CD4-positive, CD25-positive, alpha-beta regulatory T cell (primary cell): ENCODE measurements at regions not wholly inside any gene's neighbourhood (a gene's known extent, or its start where the extent isn't known, plus 50 kb on each side); places are given as distances from the start of the nearest gene placed in this dataset.
A peak's percentile ranks its signal among the peaks of the same experiment; 100 is the strongest.

Experiments
- ATAC-seq, 2 donors: fragments of 150-1000 bp; cut with Tn5 transposase; one replicate each; pipeline ENCODE4 v1.10.0; 2021; ENCODE audit warnings: low read depth in 2 of 2, moderate number of reproducible peaks in 2 of 2, moderate library complexity in 1 of 2
- DNase-seq, 3 donors: peaks; one replicate each; pipeline versions ENCODE4 v3.0.0 to v3.0.0-alpha.2; 2012 to 2022; ENCODE audit warnings: mixed read lengths in 1 of 3
- H3K27ac ChIP-seq: one replicate; pipeline ENCODE4 v1.7.0; 2013; ENCODE audit warnings: mild to moderate bottlenecking, low read length; ENCODE audit not compliant: insufficient read depth, poor library complexity, severe bottlenecking
- H3K27me3 ChIP-seq: one replicate; pipeline ENCODE4 v1.7.0; 2013; ENCODE audit warnings: low read length; ENCODE audit not compliant: control insufficient read depth, insufficient read depth
- H3K36me3 ChIP-seq: one replicate; pipeline ENCODE4 v1.7.0; 2013; ENCODE audit warnings: mild to moderate bottlenecking, low read length, moderate library complexity; ENCODE audit not compliant: control insufficient read depth, insufficient read depth
- H3K4me1 ChIP-seq: 2 replicates; pipeline ENCODE4 v1.7.0; 2013; ENCODE audit warnings: mild to moderate bottlenecking, low read length; ENCODE audit not compliant: insufficient read depth, control insufficient read depth, poor library complexity, severe bottlenecking
- H3K4me3 ChIP-seq: one replicate; pipeline ENCODE4 v1.7.0; 2013; ENCODE audit warnings: low read depth, mild to moderate bottlenecking, low read length, moderate library complexity
- H3K9me3 ChIP-seq, 2 experiments: 1 replicate in 1 of 2; 2 replicates in 1 of 2; pipeline ENCODE4 v1.7.0; 2013; ENCODE audit warnings: low read length in 2 of 2, mild to moderate bottlenecking in 1 of 2, moderate library complexity in 1 of 2; ENCODE audit not compliant: control insufficient read depth in 2 of 2
- H3K27ac Mint-ChIP-seq, 3 donors: one replicate each; pipeline ENCODE4 v1.8.0; 2020 to 2022; ENCODE audit warnings: mild to moderate bottlenecking in 3 of 3, mixed read lengths in 3 of 3, moderate library complexity in 2 of 3
- H3K27me3 Mint-ChIP-seq: one replicate; pipeline ENCODE4 v1.8.0; 2022; ENCODE audit warnings: mild to moderate bottlenecking, mixed read lengths
- H3K36me3 Mint-ChIP-seq: one replicate; pipeline ENCODE4 v1.8.0; 2020; ENCODE audit warnings: mixed read lengths
- H3K4me1 Mint-ChIP-seq, 4 donors: one replicate each; pipeline ENCODE4 v1.8.0; 2020 to 2022; ENCODE audit warnings: mixed read lengths in 4 of 4, mild to moderate bottlenecking in 1 of 4
- H3K4me3 Mint-ChIP-seq, 4 donors: one replicate each; pipeline ENCODE4 v1.8.0; 2020 to 2022; ENCODE audit warnings: mild to moderate bottlenecking in 4 of 4, mixed read lengths in 4 of 4, moderate library complexity in 3 of 4
- H3K9me3 Mint-ChIP-seq, 7 donors: one replicate each; pipeline ENCODE4 v1.8.0; 2020 to 2022; ENCODE audit warnings: mixed read lengths in 7 of 7, mild to moderate bottlenecking in 3 of 7, moderate library complexity in 2 of 7

DNA sequence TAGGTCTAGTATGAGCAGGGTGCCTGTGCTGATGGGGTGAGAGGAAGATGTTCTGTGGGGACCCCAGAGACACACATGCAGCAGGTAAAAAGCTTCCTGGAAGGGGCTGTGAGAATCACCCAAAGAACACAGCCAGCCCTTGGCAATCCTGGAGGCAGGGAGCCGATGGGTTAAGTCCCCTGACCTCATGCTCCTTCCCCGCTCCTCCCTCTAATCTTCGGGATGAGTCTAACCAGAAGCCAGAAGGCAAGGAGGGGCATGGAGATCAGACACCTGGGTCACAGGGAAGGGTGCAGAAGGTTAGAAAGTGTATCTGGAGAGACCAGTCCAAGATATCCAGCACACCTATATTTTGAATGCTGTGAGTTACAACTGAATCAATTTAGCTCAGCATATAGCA is 274.1 kb upstream of the PAPPA start:
- no peak overlapping the region for H3K27ac Mint-ChIP-seq
- no peak overlapping the region for H3K27ac ChIP-seq
- DNase-seq (no peak), ATAC-seq (no peak)
- no peaks in the 10 kb centered on the region for H3K4me1 Mint-ChIP-seq
- H3K4me1 ChIP-seq = no peaks in the 10 kb centered on the region
- H3K4me3 ChIP-seq = no peak overlapping the region
- H3K36me3 Mint-ChIP-seq = no peaks in the 10 kb centered on the region
- no peaks in the 10 kb centered on the region for H3K36me3 ChIP-seq
- no peaks in the 10 kb centered on the region for H3K27me3 Mint-ChIP-seq
- no peaks in the 10 kb centered on the region for H3K27me3 ChIP-seq
- peaks cover 0 to 5% (median 2%) of the 10 kb centered on the region in 7 donors for H3K9me3 Mint-ChIP-seq
- H3K9me3 ChIP-seq = no peaks in the 10 kb centered on the region
- H3K4me3 Mint-ChIP-seq = no peak overlapping the region

DNA sequence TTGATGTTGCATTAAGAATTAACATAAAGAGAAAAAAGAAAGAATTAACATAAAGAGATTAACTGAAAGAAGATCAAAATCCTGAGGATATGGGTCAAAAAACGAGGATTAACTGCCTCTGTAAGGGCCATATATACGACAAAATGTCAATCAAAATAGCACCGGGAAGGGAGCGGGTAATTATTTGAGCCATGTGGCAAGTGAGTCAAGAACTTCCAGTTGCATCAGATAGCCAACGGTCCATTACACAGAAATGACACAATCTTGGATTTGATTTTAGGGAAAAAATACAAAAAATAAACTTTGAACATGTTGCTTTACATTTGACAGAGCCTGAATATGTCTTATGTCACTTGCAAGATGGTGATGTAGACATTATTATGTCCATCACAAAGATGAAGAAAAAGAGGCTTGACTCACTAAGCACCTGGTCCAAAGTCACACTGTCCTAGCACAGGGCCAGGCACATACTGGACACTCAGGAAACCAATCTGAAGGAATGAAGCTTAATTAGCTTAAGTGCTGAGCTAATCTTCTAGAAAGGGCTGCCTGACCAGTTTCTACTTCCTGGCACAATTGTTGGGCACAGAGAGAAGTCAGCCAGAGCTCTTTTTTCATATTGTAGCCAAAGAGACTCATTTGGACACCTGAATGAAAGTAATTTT is 273.2 kb upstream of the PAPPA start:
- Histone ChIP-seq H3K27me3 (no peaks in the 10 kb centered on the region), H3K36me3 (no peaks in the 10 kb centered on the region), H3K9me3 (no peaks in the 10 kb centered on the region), H3K4me3 (no peak overlapping the region), H3K27ac (no peak overlapping the region), H3K4me1 (no peaks in the 10 kb centered on the region)
- Mint-ChIP-seq H3K4me3 (peak overlapping the region in 1 of 4 donors; percentile 15), H3K36me3 (no peaks in the 10 kb centered on the region), H3K27me3 (no peaks in the 10 kb centered on the region), H3K4me1 (no peaks in the 10 kb centered on the region), H3K9me3 (peaks cover 0 to 5% (median 2%) of the 10 kb centered on the region in 7 donors), H3K27ac (no peak overlapping the region)
- DNase-seq (no peak), ATAC-seq (no peak)

- H3K36me3 Mint-ChIP-seq = no peaks in the 10 kb centered on the region
- ATAC-seq = no peak
- peaks cover 0 to 4% (median 0%) of the 10 kb centered on the region in 7 donors for H3K9me3 Mint-ChIP-seq
Measured at GRCh38 chr9:115882911-115883310, 270.7 kb upstream of the PAPPA start.

GRCh38 chr9:115883467-115884329 is 269.9 kb upstream of the PAPPA start:
- H3K27ac Mint-ChIP-seq = no peak overlapping the region
- H3K36me3 ChIP-seq = no peaks in the 10 kb centered on the region
- no peaks in the 10 kb centered on the region for H3K27me3 ChIP-seq
- no peaks in the 10 kb centered on the region for H3K27me3 Mint-ChIP-seq
- H3K9me3 Mint-ChIP-seq = peaks cover 0 to 4% (median 0%) of the 10 kb centered on the region in 7 donors
- H3K4me3 ChIP-seq = no peak overlapping the region
- no peaks in the 10 kb centered on the region for H3K4me1 Mint-ChIP-seq
- H3K27ac ChIP-seq = no peak overlapping the region
- no peak for ATAC-seq
- peak in 1 of 3 donors; percentile 1 for DNase-seq
- H3K4me1 ChIP-seq = no peaks in the 10 kb centered on the region
- no peaks in the 10 kb centered on the region for H3K9me3 ChIP-seq
- no peak overlapping the region for H3K4me3 Mint-ChIP-seq
- no peaks in the 10 kb centered on the region for H3K36me3 Mint-ChIP-seq

More at GRCh38 chr9:115882911-115883310, 270.7 kb upstream of the PAPPA start:
- Mint-ChIP-seq H3K27me3 (no peaks in the 10 kb centered on the region), H3K4me1 (no peaks in the 10 kb centered on the region), H3K27ac (no peak overlapping the region), H3K4me3 (no peak overlapping the region)
- H3K4me3 ChIP-seq = no peak overlapping the region
- no peaks in the 10 kb centered on the region for H3K27me3 ChIP-seq
- DNase-seq = no peak
- H3K36me3 ChIP-seq = no peaks in the 10 kb centered on the region
- H3K27ac ChIP-seq = no peak overlapping the region
- no peaks in the 10 kb centered on the region for H3K9me3 ChIP-seq
- no peaks in the 10 kb centered on the region for H3K4me1 ChIP-seq

- no peak for ATAC-seq
- no peak for DNase-seq
- Mint-ChIP-seq H3K9me3 (peaks cover 0 to 4% (median 0%) of the 10 kb centered on the region in 7 donors), H3K4me1 (no peaks in the 10 kb centered on the region), H3K36me3 (no peaks in the 10 kb centered on the region), H3K4me3 (no peak overlapping the region), H3K27me3 (no peaks in the 10 kb centered on the region), H3K27ac (peak overlapping the region in 1 of 3 donors; percentile 5)
- H3K4me1 ChIP-seq = no peaks in the 10 kb centered on the region
- no peaks in the 10 kb centered on the region for H3K9me3 ChIP-seq
- no peaks in the 10 kb centered on the region for H3K36me3 ChIP-seq
- no peak overlapping the region for H3K27ac ChIP-seq
- H3K4me3 ChIP-seq = no peak overlapping the region
- no peaks in the 10 kb centered on the region for H3K27me3 ChIP-seq
Measured at GRCh38 chr9:115884846-115885245, 268.7 kb upstream of the PAPPA start.

DNA sequence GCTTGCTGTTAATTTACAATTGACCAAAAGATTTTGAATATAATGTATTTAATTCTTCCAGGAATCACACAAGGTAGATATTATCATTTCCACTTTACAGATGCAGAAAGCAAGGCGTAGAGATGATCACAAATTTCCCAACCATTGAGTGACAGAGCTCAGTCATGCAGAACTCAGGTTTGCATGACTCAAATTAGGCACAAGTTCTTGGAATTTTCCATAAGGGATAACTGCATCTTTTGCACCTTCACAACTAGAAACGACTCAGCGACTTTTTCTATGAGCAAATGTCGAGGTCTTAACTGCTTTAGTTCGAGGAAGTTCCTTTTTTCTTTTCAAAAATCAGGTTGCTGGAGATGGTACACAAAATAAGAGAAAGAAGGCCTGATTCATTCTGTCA is 265.5 kb upstream of the PAPPA start:
- H3K9me3 ChIP-seq = no peaks in the 10 kb centered on the region
- no peak overlapping the region for H3K4me3 Mint-ChIP-seq
- no peaks in the 10 kb centered on the region for H3K27me3 Mint-ChIP-seq
- H3K27me3 ChIP-seq = no peaks in the 10 kb centered on the region
- H3K9me3 Mint-ChIP-seq = peaks cover 0 to 2% (median 0%) of the 10 kb centered on the region in 7 donors
- no peaks in the 10 kb centered on the region for H3K4me1 Mint-ChIP-seq
- H3K27ac Mint-ChIP-seq = no peak overlapping the region
- no peak overlapping the region for H3K4me3 ChIP-seq
- no peaks in the 10 kb centered on the region for H3K36me3 Mint-ChIP-seq
- no peaks in the 10 kb centered on the region for H3K4me1 ChIP-seq
- H3K36me3 ChIP-seq = no peaks in the 10 kb centered on the region
- DNase-seq (no peak), ATAC-seq (no peak)
- H3K27ac ChIP-seq = no peak overlapping the region

DNA sequence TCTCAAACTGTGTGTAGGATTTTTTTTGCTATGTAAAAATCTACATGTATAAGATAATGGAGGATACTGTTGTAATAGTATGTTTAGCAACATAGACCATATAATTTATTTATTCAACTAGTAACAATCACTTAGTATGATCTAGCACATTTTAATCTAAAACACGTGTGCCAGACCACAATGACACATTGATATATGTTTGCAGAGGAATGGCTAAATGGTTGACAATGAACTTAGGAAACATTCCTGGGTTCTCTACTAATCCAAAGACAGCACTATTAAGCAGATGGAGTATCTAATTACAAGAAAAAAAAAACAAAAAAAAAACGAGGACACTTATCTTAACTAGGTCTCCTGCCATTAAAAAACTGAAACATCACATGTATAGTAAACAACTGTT is 261.7 kb upstream of the PAPPA start:
- no peaks in the 10 kb centered on the region for H3K9me3 ChIP-seq
- H3K27me3 Mint-ChIP-seq = no peaks in the 10 kb centered on the region
- H3K4me3 Mint-ChIP-seq = no peak overlapping the region
- peaks cover 0 to 3% (median 0%) of the 10 kb centered on the region in 7 donors for H3K9me3 Mint-ChIP-seq
- H3K4me1 Mint-ChIP-seq = no peaks in the 10 kb centered on the region
- no peaks in the 10 kb centered on the region for H3K36me3 Mint-ChIP-seq
- no peak overlapping the region for H3K27ac Mint-ChIP-seq
- H3K27me3 ChIP-seq = no peaks in the 10 kb centered on the region
- no peak for DNase-seq
- no peak overlapping the region for H3K27ac ChIP-seq
- H3K36me3 ChIP-seq = no peaks in the 10 kb centered on the region
- H3K4me1 ChIP-seq = no peaks in the 10 kb centered on the region
- no peak overlapping the region for H3K4me3 ChIP-seq
- ATAC-seq = no peak
